ENCODE measurements at regions not wholly inside any gene's neighbourhood (a gene's known extent, or its start where the extent isn't known, plus 50 kb on each side); places are given as distances from the start of the nearest gene placed in this dataset.

DNA sequence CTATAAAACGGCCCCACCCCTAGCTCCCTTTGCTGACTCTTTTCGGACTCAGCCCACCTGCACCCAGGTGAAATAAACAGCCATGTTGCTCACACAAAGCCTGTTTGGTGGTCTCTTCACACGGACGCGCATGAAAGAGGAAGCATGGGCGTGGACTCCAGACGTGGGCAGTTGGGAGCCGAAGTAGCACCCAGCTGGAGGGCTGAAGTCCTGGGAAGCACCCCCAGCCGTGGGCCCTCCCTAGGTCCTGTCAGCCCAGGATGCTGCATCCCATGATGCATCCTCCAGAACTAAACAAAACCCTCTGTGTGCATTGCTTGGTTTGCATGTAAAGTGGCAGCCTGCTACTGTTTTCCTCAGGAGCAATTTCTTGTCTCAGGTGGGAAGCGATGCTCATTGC, 62.1 kb upstream of the CFAP46 start:
- TF ChIP-seq, protein P1, sequence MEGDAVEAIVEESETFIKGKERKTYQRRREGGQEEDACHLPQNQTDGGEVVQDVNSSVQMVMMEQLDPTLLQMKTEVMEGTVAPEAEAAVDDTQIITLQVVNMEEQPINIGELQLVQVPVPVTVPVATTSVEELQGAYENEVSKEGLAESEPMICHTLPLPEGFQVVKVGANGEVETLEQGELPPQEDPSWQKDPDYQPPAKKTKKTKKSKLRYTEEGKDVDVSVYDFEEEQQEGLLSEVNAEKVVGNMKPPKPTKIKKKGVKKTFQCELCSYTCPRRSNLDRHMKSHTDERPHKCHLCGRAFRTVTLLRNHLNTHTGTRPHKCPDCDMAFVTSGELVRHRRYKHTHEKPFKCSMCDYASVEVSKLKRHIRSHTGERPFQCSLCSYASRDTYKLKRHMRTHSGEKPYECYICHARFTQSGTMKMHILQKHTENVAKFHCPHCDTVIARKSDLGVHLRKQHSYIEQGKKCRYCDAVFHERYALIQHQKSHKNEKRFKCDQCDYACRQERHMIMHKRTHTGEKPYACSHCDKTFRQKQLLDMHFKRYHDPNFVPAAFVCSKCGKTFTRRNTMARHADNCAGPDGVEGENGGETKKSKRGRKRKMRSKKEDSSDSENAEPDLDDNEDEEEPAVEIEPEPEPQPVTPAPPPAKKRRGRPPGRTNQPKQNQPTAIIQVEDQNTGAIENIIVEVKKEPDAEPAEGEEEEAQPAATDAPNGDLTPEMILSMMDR (IDR thresholded peaks at IDR 0.05; ENCODE audit: insufficient read depth, low read depth, low read length): no peak
- TF ChIP-seq EZH2 (IDR thresholded peaks at IDR 0.05; ENCODE audit: insufficient read depth, low read length): no peak

All from astrocyte (in vitro differentiated cells and primary cell).